ENCODE measurements at regions not wholly inside any gene's neighbourhood (a gene's known extent, or its start where the extent isn't known, plus 50 kb on each side); places are given as distances from the start of the nearest gene placed in this dataset.

DNA sequence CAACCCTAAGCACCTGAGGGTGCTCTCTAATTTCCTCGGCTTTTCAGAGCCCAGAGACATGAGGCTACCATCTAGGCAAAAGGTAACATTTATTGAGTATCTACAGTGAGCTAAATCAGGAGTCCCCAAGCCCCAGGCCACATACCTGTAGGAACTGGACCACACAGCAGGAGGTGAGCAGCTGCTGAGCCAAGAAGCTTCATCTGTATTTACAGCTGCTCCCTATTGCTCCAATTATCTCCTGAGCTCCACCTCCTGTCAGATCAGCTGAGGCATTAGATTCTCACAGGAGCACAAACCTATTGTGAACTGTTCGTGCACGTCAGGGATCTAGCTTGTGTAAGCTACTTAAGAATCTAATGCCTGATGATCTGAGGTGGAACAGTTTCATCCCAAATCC, 70.2 kb downstream of the RND3 start:
- no peak for DNase-seq

DNA sequence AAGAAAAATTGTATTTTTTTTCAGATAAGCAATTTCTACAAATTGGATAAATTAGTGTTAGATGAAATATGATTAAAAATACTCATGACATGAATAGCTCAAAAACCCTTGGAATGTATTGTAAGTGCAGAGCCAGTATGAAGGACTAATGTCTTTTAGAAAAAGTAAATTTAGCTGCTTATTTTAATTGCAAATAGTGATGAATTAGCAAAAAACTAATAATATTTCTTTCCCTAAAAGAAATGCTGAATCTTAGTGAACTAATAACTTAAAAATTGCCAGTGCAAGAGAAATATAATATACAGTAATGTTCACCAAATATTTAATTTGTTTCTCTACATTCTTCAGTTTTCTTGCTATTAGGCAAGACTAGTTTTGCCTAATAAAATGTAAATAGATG, 72.4 kb downstream of the RND3 start:
- no peak for DNase-seq

DNA sequence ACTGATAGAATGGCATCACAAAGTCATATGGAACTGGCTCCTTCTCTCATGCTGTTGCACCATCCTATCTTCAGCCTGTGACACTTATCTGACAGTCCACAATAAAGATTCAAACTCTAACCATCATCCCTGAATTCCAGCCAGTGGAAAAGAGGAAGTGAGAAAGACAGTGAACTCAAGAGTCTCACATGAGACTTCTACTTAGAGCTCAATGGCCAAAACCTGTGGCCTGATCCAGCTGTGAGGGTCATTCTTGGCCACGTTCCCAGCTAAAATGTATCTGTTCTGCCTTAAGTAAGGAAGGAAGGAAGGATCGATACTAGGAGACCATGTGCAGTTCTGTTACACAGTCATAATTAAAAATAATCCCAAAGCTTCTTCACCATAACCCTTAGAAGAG, 73.6 kb downstream of the RND3 start:
- no peak for DNase-seq

DNA sequence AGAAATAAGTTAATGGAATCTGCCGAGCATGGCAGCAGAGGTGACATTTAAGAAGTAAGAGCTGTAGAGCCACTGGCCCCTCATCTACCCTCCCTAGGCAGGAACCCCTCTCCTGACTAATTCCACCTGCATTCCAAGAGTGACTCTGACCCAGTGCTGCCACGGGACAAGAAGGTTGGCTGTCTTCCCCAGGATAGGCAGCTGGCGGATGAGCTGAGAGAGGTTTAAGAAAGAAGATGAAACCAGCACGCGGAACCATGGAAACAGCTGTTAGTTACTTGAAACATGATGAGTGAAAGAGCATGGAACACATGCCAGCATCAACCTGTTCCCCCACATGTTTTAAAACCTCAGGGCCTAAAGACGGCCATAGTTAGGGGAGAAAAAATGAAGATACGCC, 74.1 kb downstream of the RND3 start:
- no peak for DNase-seq

DNA sequence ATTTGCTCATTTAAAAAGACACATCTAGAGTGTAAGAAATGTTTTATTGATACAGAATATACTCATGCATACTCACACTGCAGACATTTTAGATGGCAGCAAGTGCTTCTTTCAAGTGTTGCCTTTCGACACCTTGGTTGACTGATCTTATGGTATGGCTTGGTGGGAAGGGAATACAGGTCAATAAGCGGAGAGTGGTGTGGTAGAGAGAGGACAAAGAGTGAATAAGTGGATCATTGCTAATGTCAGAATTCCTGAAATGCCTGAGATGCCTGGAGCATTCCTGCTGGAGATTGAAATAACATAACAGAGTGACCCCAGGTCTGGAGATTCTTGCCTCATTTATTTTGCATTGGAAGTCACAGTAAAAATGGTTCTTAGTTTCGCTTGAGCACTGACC, 76.7 kb downstream of the RND3 start:
- DNase-seq: peak; percentile 79

DNA sequence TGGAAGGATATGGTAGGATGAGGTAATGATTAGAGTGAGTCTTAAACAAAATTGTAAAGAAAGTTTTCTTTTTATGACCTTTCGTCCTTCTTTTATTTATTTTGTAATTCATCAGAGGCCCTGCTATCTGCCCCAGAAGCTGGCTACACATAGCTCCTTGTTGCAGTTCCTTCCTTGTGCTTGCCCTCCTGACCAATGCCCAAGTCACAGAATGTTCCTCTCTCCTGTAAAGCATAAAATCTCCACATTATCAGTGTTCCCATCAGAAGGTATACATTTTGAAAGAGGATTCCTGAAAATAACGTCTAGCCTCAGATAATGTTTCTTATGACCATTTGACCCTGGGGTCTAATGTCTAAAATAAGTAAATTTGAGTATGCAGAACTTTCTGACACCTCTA, 78.3 kb downstream of the RND3 start:
- DNase-seq: no peak

DNA sequence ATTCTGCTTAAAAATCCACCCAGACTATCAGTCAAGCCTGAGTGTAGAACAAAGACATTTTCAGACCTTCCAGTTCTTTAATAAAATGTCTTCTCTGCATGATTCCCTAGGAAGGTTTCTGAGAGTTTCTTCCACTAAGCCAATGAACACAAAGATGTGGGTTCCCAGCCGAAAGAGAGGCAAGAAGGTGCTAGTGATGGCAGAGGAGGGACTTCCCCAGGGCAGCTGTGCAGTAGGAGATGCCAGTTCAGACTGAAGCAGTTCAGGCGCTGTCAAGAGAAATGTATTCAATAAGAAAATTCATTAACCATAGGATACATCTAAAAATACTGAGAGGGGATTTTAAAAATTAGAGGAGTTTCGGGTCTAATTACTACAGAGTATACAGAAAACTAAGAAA, 83.3 kb downstream of the RND3 start:
- no peak for DNase-seq

DNA sequence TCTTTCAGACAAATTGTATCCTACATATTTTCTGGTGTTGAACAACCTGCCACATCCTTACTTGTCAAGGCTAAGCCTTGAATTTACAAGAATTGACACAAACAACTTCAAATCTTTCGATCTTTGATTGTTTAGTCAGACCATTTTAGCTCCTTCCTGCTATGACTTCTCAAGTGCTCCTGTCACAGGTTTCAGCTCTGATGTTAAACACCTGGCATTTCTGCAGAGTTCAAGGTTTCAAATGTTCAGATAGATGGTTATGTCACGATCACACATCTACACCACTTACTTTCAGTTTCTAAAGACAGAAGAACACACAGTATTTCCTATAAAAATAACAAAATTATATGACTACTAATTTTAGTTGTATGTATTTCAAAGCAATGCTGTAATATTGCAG, 84.0 kb downstream of the RND3 start:
- no peak for DNase-seq

DNA sequence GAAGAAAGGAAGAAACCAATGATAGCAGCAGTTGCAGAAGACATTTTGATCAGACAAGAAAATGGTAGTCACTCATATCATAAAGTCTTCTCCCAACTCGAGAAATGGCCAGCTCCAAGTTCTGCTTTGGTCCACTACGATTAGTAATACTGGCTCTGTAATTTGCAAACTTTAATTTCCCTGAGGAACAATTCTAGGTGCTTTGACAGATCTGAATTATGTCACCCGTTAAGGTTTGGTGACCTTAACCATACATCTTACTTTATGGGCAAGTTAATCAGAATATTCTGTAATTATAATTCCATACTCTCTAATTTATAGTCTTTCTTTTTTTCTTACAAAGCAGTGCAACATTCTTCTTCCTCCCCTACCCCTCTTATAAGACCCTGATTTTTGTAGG, 84.5 kb downstream of the RND3 start:
- DNase-seq: no peak

DNA sequence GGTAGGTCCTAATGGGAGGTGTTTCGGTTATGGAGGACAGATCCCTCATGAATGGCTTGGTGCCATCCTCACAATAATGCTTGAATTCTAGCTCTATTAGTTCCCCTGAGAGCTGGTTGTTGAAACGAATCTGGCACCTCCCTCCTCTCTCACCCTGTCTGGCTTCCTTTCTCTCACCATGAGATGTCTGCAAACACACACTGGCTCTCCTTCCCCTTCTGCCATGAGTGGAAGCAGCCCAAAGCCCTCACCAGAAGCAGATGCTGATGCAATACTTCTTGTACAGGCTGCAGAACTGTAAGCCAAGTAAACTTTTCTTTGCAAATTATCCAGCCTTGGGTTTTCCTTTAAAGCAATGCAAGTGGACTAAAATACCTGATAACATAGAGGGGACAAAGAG, 86.6 kb downstream of the RND3 start:
- DNase-seq: no peak

DNA sequence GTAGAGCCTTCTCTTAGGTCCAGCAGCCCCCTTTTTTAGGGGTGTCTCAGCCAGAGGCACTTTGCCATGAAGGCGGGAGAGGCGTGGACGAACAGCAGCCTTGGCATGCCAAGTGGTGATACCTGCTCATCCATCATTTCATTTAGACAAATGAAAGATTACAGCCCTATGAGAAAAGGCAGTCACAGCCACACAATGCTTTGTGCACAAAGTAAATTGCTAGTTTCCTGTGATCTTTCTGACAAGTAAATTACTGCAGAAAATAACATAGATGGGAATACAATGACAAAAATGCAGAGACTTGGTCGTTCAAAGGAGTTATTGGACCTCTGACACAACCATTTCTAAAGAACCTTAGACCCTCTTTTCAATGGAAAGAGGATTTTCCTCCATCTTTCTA, 94.9 kb downstream of the RND3 start:
- no peak for DNase-seq

DNA sequence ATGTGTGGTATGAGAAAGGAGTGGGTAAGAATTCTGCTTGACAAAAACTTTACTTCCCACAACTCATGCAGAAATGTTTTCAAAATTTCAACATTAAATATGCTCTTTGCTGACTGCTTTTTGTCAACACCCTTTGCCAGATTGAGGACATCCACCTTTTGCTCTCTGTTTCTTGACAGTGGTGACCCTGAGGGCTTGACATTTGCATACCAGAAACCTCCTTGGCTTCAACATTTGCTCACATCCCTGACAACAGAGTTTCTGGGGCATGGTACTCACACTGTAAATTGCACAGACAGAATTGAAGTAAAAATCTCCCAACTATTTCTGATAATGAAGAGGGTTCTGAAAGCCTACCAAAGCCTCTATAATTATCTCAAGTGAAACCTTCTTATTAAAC, 95.7 kb downstream of the RND3 start:
- DNase-seq: no peak

DNA sequence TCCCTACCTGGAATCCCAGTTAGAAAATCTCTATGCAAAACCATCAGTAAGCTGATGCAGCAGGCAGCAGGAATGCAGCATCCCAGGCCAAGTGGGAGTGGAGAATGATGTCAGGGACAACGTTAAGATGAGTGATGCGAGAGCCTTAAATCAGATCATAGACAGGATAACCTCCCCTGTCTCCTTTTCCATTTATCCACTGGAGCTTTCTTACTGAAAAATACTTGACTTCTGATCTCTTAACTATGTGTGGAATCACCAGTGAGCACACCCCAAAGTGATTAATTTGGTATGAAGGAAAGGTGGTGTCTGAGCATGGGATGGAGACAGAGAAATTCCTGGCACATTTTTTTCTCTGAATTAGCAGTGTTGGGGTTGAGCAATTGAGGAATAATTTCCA, 98.0 kb downstream of the RND3 start:
- DNase-seq: peak; percentile 62

DNA sequence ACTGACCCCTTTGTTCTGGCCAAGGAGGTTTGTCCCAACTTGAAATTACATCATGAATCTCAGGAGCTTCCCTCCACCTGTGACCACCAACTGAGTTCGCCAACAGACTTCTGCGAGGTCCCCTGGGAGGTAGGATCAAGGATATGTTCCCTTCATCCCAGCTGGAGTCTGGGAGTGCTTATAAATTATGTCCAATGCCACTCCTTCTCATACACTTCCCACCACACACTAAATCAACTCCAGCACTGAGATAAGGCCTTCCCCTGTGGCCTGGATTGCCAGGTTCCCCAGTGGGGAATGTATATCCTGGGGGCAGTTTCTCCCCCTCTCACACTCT, 99.2 kb downstream of the RND3 start:
- no peak for DNase-seq

DNA sequence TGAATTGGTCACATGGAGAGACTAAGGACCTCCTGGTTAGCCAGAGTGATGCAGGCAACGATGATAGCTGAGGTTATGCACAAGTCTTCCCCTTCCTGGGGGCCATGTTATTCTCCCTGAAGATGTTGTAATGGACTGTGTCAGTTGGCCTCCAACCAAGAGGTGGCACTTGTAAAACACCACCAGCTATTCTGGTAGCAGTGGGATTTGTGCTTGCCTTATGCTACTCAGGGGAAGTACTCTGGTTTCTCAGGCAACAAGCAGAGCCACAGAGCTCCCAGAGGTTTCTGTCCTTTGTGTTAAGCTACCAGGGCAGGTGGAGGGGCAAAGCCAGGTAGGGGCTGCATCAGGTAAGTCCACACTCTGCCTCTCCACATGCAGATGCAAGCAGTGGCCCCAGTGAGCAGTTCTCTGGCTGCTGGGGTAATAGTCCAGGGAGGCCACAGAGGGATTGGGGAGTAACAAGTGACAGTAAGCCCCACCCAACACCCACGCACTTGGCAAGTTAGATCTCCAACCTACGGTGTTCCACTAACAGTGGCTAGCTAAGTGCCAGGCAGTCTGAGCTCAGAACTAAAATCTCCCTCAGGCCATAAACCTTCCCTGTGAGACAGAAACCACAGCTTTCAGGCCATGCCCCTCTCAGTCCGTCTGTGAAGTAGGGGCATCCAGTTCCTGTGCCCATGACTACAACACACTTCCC, 99.7 kb downstream of the RND3 start:
- no peak for DNase-seq

DNA sequence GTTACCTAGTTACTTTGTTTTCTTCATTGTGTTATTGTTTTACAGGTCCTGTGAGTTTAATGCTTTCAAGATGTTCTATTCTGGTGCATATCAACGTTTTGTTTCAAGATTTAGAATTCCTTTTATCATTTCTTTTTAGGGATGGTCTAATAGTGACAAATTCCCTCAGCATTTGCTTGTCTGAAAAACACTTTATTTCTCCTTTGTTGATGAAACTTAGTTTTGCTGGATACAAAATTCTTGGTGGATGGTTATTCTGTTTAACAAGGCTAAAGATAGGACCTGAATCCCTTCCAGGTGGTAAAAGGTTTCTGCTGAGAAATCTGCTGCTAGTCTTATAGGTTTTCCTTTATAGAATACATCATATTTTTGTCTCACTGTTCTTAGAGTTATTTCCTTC, 102.3 kb downstream of the RND3 start:
- DNase-seq: no peak

DNA sequence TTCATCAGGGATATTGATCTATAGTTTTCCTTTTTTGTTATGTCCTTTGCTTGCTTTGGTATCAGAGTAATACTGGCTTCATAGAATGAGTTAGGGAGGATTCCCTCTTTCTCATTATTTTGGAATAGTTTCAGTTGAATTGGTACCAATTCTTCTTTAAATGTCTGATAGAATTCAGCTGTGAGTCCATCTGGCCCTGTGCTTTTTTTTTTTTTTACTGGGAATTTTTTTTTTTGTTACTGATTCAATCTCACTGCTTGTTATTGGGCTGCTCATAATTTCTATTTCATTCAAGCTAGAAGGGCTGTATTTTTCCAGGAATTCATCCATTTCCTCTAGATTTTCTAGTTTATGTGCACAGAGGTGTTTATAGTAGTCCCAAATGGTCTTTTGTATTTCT, 103.9 kb downstream of the RND3 start:
- DNase-seq: no peak

DNA sequence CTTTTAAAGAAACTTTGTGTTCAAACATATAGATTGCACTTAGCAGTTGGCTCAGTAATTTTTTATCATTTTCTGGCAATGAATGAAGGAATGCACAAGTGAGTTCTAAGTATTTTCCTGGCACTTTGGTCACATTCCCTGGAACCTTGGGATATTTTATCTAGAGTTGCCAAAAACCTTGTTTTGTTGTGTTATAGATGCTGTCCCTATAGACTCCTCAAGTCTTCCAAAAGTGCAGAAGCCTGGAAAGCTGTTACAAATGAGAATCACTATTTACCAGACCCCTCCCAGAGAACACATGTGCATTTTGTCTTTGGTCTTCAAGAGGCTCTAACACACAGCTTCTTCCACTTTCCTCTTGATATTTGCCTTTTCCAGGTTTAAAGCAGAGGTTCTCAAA, 108.3 kb downstream of the RND3 start:
- DNase-seq: no peak

DNA sequence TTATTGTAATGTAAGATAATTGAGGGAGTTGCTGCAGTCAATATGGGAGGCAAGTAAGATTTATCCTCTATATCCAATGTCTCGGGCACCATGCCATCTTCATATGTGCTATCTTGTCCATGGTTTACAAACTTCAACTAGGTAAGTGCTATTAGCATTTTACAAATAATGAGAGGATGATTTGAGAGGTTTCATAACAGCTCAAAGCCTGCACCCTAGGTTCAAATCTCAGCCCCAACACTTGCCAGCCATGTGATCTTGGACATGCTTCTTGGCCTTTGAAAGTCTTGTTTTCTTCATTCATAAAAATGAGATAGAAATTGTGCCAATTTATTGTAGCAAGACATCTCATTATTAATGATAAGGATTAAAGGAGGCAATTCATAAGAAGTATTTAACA, 108.8 kb downstream of the RND3 start:
- no peak for DNase-seq

DNA sequence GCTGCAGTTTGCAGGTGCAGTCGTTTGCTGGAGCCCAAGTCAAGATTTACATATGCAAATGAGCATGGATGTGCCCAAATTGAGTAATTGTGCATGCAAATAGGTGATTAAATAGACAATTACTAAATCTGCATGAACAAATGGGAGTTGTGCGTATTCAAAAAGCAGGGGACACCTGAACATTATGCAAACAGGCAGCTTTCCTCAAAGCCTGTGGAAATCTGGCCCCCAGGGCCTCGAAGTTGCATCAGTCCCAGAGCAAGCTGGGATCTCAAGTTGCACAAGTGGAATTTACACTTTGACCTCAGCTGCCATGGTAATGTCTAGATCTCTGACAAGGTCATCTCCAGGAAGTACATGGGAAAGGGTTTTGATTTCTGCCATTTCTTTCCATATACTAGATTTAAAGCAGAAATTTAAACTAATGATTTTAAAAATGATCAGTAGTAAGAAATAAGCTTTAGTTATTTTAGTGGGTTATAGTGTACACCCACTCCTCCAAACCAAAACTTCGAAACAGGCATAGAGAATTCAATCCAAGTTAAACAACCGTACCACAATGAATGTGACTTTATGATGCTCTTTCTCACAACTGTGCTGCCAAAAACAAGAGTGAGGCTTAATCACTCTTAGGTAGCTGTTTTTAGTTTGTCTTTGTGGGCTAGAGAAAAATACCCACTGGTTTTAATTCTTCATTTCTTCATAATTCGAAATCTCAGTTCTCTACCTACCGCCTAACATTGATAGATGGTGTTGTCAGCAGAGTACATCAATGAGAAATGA, 110.7 kb downstream of the RND3 start:
- DNase-seq: peak; percentile 25

DNA sequence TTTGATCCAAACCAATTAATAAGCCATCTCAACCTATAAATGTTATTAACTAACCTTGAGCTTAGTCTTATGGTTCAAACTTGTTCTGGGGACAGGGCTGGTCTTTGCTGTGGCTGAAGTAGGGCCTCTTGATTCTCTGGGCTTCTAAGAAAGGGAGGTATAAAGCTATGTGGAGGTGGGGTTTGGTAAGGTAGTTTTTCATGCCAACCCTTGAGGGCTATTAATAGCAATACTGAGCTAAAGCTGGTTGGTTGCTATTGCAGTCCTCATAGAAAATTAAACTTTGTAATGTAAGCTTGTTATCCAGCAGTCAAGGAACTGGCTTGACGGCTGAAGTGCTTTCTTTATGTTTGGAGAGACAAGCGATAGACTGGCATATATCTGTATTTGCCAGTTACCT, 112.1 kb downstream of the RND3 start:
- no peak for DNase-seq

DNA sequence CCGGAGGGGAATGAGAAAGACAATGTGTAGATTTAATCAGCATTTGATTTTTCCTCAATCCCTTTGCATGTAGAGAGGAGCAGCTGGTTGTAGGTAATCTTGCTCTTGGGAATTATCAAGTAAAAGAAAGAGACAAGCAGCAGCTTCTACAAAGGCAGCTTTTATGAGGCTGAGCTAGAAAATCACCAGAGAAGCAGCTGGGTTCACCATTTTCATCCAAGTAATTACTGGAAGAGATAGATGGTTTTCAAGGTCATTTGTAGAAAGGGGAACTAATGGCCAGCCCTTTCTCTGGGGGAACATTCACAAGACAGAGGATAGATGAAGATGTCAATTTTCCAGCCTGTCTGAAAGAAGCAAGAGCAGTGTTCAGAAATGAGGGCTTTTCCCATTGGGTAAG, 113.0 kb downstream of the RND3 start:
- DNase-seq: no peak

DNA sequence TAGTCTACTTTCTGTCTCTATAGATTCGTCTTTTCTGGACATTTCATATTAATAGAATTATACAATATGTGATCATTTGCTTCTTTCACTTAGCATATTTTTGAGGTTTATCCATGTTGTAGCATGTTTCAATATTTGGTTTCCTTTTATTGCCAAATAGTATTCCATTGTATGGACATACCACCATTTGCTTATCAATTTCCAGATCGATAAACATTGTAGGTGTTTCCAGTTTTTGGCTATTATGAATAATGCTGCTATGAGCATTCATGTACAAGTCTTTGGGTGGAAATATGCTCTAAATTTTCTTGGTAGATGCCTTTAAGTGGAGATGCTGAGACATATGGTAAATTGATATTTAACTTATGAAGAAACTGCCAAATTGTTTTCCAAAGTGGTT, 114.1 kb downstream of the RND3 start:
- no peak for DNase-seq

DNA sequence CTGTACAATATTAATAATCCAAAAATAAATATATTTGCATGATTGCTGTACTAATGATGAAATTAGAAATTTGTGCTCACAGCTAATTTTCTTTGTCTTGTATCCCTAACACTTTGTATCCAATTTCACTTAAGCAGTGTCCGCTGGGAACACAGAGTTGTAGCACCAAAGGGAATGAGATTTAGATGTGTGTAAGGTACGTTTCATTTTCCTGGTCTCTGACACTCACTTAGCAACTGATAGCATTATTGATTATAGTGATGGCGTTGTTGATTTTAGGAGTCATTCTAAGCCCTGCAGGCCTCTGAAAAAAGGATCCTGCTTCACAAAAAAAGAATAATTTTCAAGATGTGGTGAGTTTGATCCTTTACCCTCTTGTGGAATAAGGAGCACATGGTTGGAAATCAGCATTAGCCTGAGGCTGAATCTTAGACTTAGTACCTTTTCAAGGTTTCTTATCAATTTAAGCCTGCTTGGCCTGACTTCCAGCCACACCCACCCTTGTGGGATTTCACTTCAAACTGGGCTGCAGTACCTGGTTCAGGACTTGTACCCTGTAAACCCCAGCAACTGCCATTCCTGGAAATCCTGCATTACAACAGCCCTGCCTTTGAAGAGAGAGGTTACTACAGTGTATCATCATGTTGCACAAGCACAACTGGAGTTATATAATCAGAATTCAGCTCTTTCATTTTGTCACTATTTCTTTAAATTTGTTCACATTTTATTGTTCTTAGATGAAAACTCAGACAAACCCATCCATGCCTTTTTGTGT, 116.2 kb downstream of the RND3 start:
- no peak for DNase-seq

Data from fibroblast of skin of right quadriceps (primary cell).